IMR-90 (cell line): ENCODE measurements at regions not wholly inside any gene's neighbourhood (a gene's known extent, or its start where the extent isn't known, plus 50 kb on each side); places are given as distances from the start of the nearest gene placed in this dataset.

Experiments
- ATAC-seq: fragments of 200-7000 bp; cut with Tn5 transposase; 2 replicates; pipeline ENCODE4 v1.9.1; 2020; ENCODE audit warnings: low read depth, mild to moderate bottlenecking, moderate library complexity
- BruUV-seq: library from RNA; stranded (reverse); fragments of 400-500 nt; replicated peaks from 2 replicates; lab custom pipeline; 2021; lab: Mats Ljungman, UMichigan
- CTCF ChIA-PET: fragments of 300-600 bp; formaldehyde crosslinking; extraction: SDS; loops from one replicate; lab custom pipeline; 2021; ENCODE audit warnings: antibody characterized with exemption; lab: Yijun Ruan, JAX
- POLR2A ChIA-PET: fragments of 300-600 bp; sonication (Branson Sonifier 250); formaldehyde crosslinking; loops from one replicate; lab custom pipeline; 2022; ENCODE audit warnings: antibody characterized with exemption; ENCODE audit not compliant: unreplicated experiment; lab: Charles Lee
- DNase-seq: peaks from one replicate; pipeline ENCODE4 v3.0.0; 2013
- H2AFZ ChIP-seq: replicated peaks from 2 replicates; pipeline ENCODE3; 2013; ENCODE audit warnings: low read length, mild to moderate bottlenecking; ENCODE audit not compliant: poor library complexity
- H2AK5ac ChIP-seq: 2 replicates; pipeline ENCODE4 v1.6.1; 2013; ENCODE audit warnings: low read depth, low read length, inconsistent platforms
- H2AK9ac ChIP-seq: replicated peaks from 2 replicates; pipeline ENCODE3; 2013; ENCODE audit warnings: mild to moderate bottlenecking, low read depth, low read length, moderate library complexity; ENCODE audit not compliant: poor library complexity
- H2BK120ac ChIP-seq: 2 replicates; pipeline ENCODE4 v1.6.1; 2013; ENCODE audit warnings: low read depth, low read length, inconsistent platforms
- H2BK15ac ChIP-seq: 3 replicates; pipeline ENCODE4 v1.6.1; 2013; ENCODE audit warnings: low read depth, low read length, inconsistent platforms
- H2BK20ac ChIP-seq: 2 replicates; pipeline ENCODE4 v1.6.1; 2013; ENCODE audit warnings: low read depth, mild to moderate bottlenecking, inconsistent platforms, low read length, moderate library complexity
- H2BK5ac ChIP-seq: 2 replicates; pipeline ENCODE4 v1.6.1; 2013; ENCODE audit warnings: mild to moderate bottlenecking, low read depth, low read length, inconsistent platforms; ENCODE audit not compliant: poor library complexity, severe bottlenecking
- H3K14ac ChIP-seq: replicated peaks from 2 replicates; pipeline ENCODE4 v1.6.1; 2013; ENCODE audit warnings: low read depth, low read length, inconsistent platforms
- H3K18ac ChIP-seq: 2 replicates; pipeline ENCODE4 v1.6.1; 2013; ENCODE audit warnings: low read depth, low read length, control low read depth
- H3K23ac ChIP-seq: 2 replicates; pipeline ENCODE4 v1.6.1; 2013; ENCODE audit warnings: low read depth, low read length, inconsistent platforms
- H3K27ac ChIP-seq: 2 replicates; pipeline ENCODE4 v1.5.1; 2013; ENCODE audit warnings: mild to moderate bottlenecking, control low read depth, low read length; ENCODE audit not compliant: insufficient read depth
- H3K27me3 ChIP-seq: 2 replicates; pipeline ENCODE4 v1.6.1; 2013; ENCODE audit warnings: low read length; ENCODE audit not compliant: control insufficient read depth, insufficient read depth
- H3K36me3 ChIP-seq: 2 replicates; pipeline ENCODE4 v1.6.1; 2013; ENCODE audit warnings: low read length, mixed read lengths; ENCODE audit not compliant: control insufficient read depth, insufficient read depth
- H3K4ac ChIP-seq: 2 replicates; pipeline ENCODE4 v1.6.1; 2013; ENCODE audit warnings: low read depth, low read length, inconsistent platforms
- H3K4me1 ChIP-seq: 2 replicates; pipeline ENCODE4 v1.6.1; 2013; ENCODE audit warnings: low read length, mixed read lengths; ENCODE audit not compliant: control insufficient read depth, insufficient read depth
- H3K4me2 ChIP-seq: 2 replicates; pipeline ENCODE4 v1.6.1; 2013; ENCODE audit warnings: low read depth, mild to moderate bottlenecking, control low read depth, low read length, moderate library complexity
- H3K4me3 ChIP-seq: 2 replicates; pipeline ENCODE4 v1.5.1; 2013; ENCODE audit warnings: low read depth, mild to moderate bottlenecking, control low read depth, low read length, moderate library complexity; ENCODE audit not compliant: insufficient read depth
- H3K56ac ChIP-seq: 2 replicates; pipeline ENCODE4 v1.6.1; 2013; ENCODE audit warnings: low read length, inconsistent platforms; ENCODE audit not compliant: insufficient read depth; ENCODE audit errors: extremely low read depth
- H3K79me1 ChIP-seq, 2 experiments: 2 replicates each; pipeline ENCODE4 v1.6.1; 2013; ENCODE audit warnings: low read length in 2 of 2, inconsistent platforms in 1 of 2, low read depth in 1 of 2
- H3K9ac ChIP-seq: 2 replicates; pipeline ENCODE4 v1.6.1; 2013; ENCODE audit warnings: low read depth, low read length, control low read depth
- H3K9me1 ChIP-seq: 2 replicates; pipeline ENCODE4 v1.6.1; 2013; ENCODE audit warnings: low read length, inconsistent platforms; ENCODE audit not compliant: insufficient read depth
- H3K9me3 ChIP-seq: 2 replicates; pipeline ENCODE4 v1.6.1; 2013; ENCODE audit warnings: low read length; ENCODE audit not compliant: control insufficient read depth, insufficient read depth
- H4K20me1 ChIP-seq: 2 replicates; pipeline ENCODE4 v1.6.1; 2013; ENCODE audit warnings: low read length, inconsistent platforms; ENCODE audit not compliant: insufficient read depth
- H4K5ac ChIP-seq: 2 replicates; pipeline ENCODE4 v1.6.1; 2013; ENCODE audit warnings: mild to moderate bottlenecking, low read depth, low read length, control low read depth
- H4K8ac ChIP-seq, 2 experiments: 2 replicates each; pipeline ENCODE4 v1.6.1; 2013; ENCODE audit warnings: low read depth in 2 of 2, low read length in 2 of 2, control low read depth in 1 of 2, inconsistent platforms in 1 of 2
- H4K91ac ChIP-seq: 2 replicates; pipeline ENCODE4 v1.6.1; 2013; ENCODE audit warnings: low read depth, low read length, inconsistent platforms; ENCODE audit not compliant: insufficient read depth
- BHLHE40 ChIP-seq: fragments of 150-350 bp; IDR thresholded peaks from 2 replicates; pipeline ENCODE4 v1.6.1; 2016; ENCODE audit warnings: mild to moderate bottlenecking, low read depth, low read length
- CEBPB ChIP-seq: IDR thresholded peaks from 2 replicates; pipeline ENCODE4 v1.6.1; 2012; ENCODE audit warnings: low read depth, low read length, improper control_type of control experiment
- MAFK ChIP-seq: IDR thresholded peaks from 2 replicates; pipeline ENCODE4 v1.6.1; 2012; ENCODE audit warnings: low read depth, low read length, improper control_type of control experiment
- NFE2L2 ChIP-seq: fragments of 150-350 bp; IDR thresholded peaks from 2 replicates; pipeline ENCODE4 v1.6.1; 2016; ENCODE audit warnings: low read depth, mild to moderate bottlenecking, low read length
- WGBS, 2 experiments: methylation state at CpG; one replicate each; pipeline versions ENCODE4 v1.1.5 to v1.1.7; 2013; ENCODE audit warnings: missing lambda C conversion rate in 2 of 2; ENCODE audit not compliant: insufficient read length in 1 of 2; ENCODE audit errors: extremely low coverage in 2 of 2; 5-methylcytosine and 5-hydroxymethylcytosine counted together
- dilution Hi-C: fragments of 300-500 bp; cut with HindIII; formaldehyde crosslinking; loops from one replicate; pipeline ENCODE4 v1.14.3; 2018; ENCODE audit warnings: low sequenced_read_pairs; ENCODE audit not compliant: unreplicated experiment
- in situ Hi-C: fragments of 300-500 bp; cut with MboI; formaldehyde crosslinking; loops from 3 replicates; pipeline ENCODE4 v1.14.3; 2019; ENCODE audit warnings: low sequenced_read_pairs, inconsistent platforms, mixed read lengths
- intact Hi-C: fragments of 100-400 bp; cut with micrococcal nuclease; formaldehyde crosslinking; loops from 2 replicates; pipeline ENCODE4 v1.10.0; 2022

DNA sequence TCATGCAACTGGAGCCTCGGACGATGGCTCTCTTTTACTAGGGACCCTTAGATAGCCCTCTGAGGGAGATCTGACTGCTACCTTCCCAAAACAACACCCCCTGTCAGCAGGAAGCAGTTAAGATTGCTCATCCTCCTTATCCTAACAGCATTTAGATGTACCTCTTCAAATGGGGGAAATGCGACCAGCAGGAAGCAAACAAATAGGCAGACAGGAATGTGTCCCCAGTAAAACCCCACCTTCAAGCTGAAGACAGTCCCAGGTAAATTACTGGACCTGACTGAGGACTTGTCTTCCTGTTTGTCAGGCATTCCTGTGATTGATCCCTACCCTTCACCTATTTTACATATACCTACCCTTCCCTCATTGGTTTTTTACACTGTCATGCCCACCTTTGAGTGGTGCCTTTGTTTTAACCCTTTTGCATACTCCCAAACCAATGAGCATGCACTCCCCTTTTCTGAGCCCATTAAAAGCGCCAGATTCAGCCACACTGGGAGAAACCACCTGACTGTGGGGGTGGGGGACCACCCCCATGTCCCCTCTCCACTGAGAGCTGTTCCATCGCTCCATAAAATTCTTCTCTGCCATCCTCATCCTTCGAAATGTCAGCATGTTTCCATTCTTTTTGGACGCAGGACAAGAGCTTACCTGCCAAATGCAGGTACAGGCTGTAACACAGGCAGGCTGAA is 954.0 kb upstream of the CDH6 start:
- no TSS peak for BruUV-seq
- H2BK20ac ChIP-seq: no peak overlapping the region
- no peak for ATAC-seq

More for the DNA sequence above, 954.0 kb upstream of the CDH6 start:
- Histone ChIP-seq H3K4me1 (no peaks in the 10 kb centered on the region), H3K56ac (no peak overlapping the region), H4K20me1 (no peaks in the 10 kb centered on the region), H3K14ac (no peak overlapping the region), H3K18ac (no peak overlapping the region), H2BK120ac (no peak overlapping the region), H3K79me1 (no peaks in the 10 kb centered on the region), H3K23ac (no peak overlapping the region), H3K4me2 (no peak overlapping the region), H2BK5ac (no peak overlapping the region), H3K9me1 (no peaks in the 10 kb centered on the region), H4K91ac (no peak overlapping the region), H3K27ac (no peak overlapping the region), H2BK15ac (no peak overlapping the region), H2AK5ac (no peak overlapping the region), H4K5ac (no peak overlapping the region), H3K4me3 (no peak overlapping the region), H3K4ac (no peak overlapping the region), H3K9me3 (peaks cover 6% of the 10 kb centered on the region), H3K36me3 (no peaks in the 10 kb centered on the region), H3K9ac (no peak overlapping the region), H4K8ac (no peak overlapping the region), H3K27me3 (no peaks in the 10 kb centered on the region), H2AK9ac (no peak overlapping the region), H2AFZ (no peak overlapping the region)
- DNase-seq: no peak
- intact Hi-C loops: no loop called here
- 56% methylated on average over 3 of the region's 7 CpGs; no CpG with 5 or more reads in 1 of the 2 experiments for WGBS, 2 experiments
- CTCF ChIA-PET: no interaction called here
- in situ Hi-C loops: no loop called here
- POLR2A ChIA-PET: no interaction called here
- dilution Hi-C loops: no loop called here
- TF ChIP-seq CEBPB (no peak), NFE2L2 (no peak), MAFK (no peak), BHLHE40 (no peak)
